Mammary epithelial cell (primary cell): ENCODE measurements at regions not wholly inside any gene's neighbourhood (a gene's known extent, or its start where the extent isn't known, plus 50 kb on each side); places are given as distances from the start of the nearest gene placed in this dataset.
"Not testable (repeated sequence)": the region's sequence is repeated elsewhere in the genome, so short reads cannot be mapped to it uniquely, and the experiment has no call there.

Source experiments
- CTCF ChIP-seq, 2 donors: IDR thresholded peaks in 1 of 2; conservative IDR thresholded peaks in 1 of 2; 2 replicates each; pipeline ENCODE4 v1.5.1; 2011 to 2012; ENCODE audit warnings: inconsistent platforms in 2 of 2, low read length in 2 of 2, mild to moderate bottlenecking in 2 of 2, control low read depth in 1 of 2, low read depth in 1 of 2; ENCODE audit not compliant: insufficient read depth in 1 of 2; ENCODE audit errors: extremely low read depth in 1 of 2
- EZH2 ChIP-seq: IDR thresholded peaks from 2 replicates; pipeline ENCODE4 v1.6.1; 2012; ENCODE audit warnings: low read length, inconsistent platforms, borderline replicate concordance

DNA sequence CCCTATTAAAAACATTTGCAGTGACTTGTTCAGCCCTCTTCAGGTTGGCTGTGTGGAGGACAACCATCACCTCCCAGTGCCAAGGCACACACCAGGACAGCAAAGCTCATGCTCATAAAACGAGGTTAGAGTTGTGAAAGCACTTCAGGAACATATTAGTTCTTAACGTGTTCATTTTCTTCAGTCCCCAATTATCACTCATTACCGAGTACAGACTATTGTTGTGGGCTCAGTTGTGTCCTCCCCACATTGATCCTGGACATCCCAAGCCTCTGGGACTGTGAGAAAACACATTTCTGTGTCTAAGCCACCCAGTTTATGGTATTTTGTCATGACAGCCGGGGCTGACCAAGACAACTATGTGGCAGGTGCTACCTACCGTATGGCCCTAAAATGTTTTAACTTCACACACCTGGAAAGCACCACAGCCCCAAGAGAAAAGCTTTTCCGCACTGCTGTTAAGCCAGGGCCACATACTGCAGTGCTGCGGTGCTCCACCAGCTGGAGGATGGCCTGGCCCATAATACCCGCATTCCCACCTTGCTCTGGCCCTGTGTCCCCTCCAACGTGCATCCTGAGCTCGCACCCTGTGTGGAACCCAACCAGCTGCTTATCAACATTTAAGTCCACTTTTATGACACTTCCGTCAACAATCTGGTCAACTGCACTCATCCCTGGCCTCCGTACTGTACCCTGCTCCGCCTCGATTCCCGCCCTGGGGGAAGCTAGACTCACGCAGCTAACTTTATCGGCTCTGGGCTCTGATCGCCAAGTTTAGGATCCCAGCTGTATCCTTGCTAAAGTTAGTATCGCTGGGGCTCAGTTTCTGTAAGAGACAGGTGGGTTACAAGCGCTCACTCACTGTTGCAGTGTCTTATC lies 160.6 kb downstream of the KLRB1 start:
- not testable (repeated sequence) for TF ChIP-seq CTCF (conservative IDR thresholded peaks at IDR 0.05 in 1 of 2, IDR thresholded peaks at IDR 0.05 in 1 of 2; ENCODE audit: extremely low read depth in 1 of 2, insufficient read depth in 1 of 2, low read depth in 1 of 2, low read length in 2 of 2); EZH2
